ENCODE measurements at regions not wholly inside any gene's neighbourhood (a gene's known extent, or its start where the extent isn't known, plus 50 kb on each side); places are given as distances from the start of the nearest gene placed in this dataset.

GRCh38 chr1:173128742-173129141 is 78.0 kb upstream of the TNFSF18 start:
- no peak for DNase-seq

- DNase-seq = no peak
Observed at GRCh38 chr1:173127369-173128307, 76.9 kb upstream of the TNFSF18 start.

GRCh38 chr1:173126421-173126820 is 75.7 kb upstream of the TNFSF18 start:
- DNase-seq = no peak

GRCh38 chr1:173122958-173123852 is 72.5 kb upstream of the TNFSF18 start:
- DNase-seq = peak; percentile 61

- no peak for DNase-seq
Observed at GRCh38 chr1:173122344-173122935, 71.7 kb upstream of the TNFSF18 start.

DNA sequence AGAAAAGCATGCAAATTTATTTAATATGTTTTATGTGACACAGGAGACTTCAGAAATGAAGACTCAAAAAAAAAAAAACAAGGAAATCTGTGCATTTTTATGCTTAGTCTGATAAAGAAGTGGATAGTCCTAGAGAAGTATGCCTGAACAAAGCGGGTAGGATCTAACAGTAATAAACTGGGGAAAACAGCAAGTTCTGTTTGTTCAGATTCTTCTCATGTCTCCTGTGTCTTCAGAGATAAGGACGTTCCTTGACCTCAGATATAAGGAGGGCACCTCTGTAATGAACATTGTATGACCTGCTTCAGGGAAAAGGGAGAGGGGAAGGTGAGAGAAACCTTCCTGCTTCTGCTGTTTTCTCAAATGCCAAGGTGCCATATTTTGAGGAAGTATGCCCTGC is 67.7 kb upstream of the TNFSF18 start:
- DNase-seq = no peak

DNA sequence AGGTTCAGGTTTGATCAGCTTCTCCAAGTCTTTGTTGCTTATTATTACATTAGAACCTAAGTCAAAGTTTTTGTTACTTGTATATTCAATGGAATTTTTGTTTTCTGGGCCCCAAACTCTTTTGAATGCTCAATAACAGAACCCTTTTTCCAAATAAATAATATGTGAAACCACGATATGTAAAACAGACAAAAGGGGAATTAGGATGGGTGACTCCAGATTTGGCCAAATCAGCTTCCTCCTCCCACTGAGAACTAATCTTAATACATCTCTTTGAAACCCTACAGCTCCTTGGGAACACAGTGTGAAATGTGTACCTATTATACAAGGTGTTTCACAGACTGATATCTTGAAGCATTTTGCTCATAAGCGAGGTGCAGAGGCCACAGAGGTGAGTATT is 67.0 kb upstream of the TNFSF18 start:
- no peak for DNase-seq

- no peak for DNase-seq
Observed at GRCh38 chr1:173117108-173117633, 66.4 kb upstream of the TNFSF18 start.

GRCh38 chr1:173114346-173114745 is 63.6 kb upstream of the TNFSF18 start:
- no peak for DNase-seq

DNA sequence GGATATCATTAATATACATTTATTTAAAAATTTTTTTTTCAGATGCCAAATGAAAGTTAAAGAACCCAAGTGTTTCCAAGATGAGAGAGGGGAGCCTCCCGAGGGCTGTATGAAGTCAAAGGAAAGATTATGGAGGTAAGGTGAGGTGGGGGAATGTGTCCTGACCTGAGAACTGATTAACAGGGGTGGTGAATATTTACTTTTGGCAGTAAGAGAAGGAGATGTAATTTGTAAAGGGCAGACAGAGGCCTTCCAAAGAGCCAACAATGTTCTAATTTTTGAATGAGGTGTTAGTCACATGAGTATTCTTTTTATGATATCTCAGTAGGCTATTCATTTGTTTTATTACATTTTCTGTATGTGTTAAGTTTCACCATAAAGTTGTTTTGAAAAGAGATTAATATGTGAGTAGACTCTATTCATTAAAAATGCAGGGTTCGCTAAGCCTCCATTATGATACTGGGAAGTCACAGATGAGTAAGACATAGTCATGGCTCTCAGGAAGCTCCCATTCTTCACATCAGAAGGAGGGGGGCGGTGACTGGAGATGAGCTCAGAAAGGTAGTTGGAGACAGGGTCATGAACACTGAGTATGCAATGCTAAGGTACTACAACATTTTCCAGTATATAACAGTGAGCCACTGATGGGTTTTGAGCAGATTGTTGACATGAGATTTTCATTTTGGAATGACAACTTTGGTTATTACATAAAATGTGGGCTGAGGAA is 62.4 kb upstream of the TNFSF18 start:
- no peak for DNase-seq

- no peak for DNase-seq
Observed at GRCh38 chr1:173112129-173112528, 61.4 kb upstream of the TNFSF18 start.

DNA sequence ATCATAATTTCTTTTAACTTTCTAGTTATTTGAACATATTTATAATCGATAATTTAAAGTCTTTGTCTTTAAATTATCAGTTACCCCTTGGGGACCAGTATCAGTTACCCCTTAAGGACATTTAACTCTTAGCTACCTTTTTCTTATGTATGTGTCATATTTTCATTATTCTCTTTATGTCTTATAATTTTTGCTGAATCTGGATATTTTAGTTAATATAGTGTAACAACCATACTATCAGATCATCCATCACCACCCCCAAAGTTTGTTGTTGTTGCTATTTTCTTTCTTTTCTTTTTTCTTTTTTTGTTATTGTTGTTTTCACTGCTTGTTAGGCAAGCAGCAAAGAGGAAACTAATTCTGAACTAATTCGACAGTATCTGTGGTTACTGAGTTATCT is 57.0 kb upstream of the TNFSF18 start:
- no peak for DNase-seq

GRCh38 chr1:173103006-173103405 is 52.3 kb upstream of the TNFSF18 start:
- DNase-seq = no peak

DNA sequence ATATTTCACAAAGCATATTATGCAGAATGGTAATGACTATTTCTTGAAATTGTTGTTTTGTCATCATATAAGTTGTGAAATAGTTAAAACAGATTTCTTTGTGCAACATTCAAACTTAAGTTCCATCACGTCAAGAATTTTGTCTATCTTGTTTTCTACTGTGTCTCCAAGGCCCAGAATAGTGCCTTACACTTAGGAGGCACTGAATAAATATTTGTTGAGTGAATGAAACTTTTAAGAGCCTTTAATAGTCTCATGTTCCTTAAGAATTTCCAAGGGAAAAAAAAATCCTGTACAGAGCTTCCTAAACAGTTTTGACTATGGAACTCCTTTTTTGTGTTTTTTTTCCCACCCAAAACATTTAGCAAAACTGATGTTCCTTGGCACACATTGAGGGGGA is 50.8 kb upstream of the TNFSF18 start:
- no peak for DNase-seq

GRCh38 chr1:173100476-173101107 is 49.9 kb upstream of the TNFSF18 start:
- DNase-seq = no peak

All from left hindlimb (tissue), 1 donor.